Stomach (tissue), 4 donors: ENCODE measurements at regions not wholly inside any gene's neighbourhood (a gene's known extent, or its start where the extent isn't known, plus 50 kb on each side); places are given as distances from the start of the nearest gene placed in this dataset.

Experiments
- EP300 ChIP-seq: sonication (generic); formaldehyde crosslinking; IDR thresholded peaks from one replicate; pipeline ENCODE4 v1.6.1; 2017; ENCODE audit warnings: antibody characterized with exemption
- POLR2A ChIP-seq, 4 donors: fragments of 450-650 bp; IDR thresholded peaks; one replicate each; pipeline ENCODE4 v1.6.1; 2016; ENCODE audit warnings: antibody characterized with exemption in 4 of 4, control low read depth in 2 of 4, mild to moderate bottlenecking in 1 of 4, moderate library complexity in 1 of 4
- TF ChIP-seq, protein P1 (sequence below), 7 experiments: fragments of 450-650 bp in 4 of 7; fragments of 200-600 bp in 3 of 7; sonication (generic) in 3 of 7; IDR thresholded peaks; one replicate each; pipeline ENCODE4 v1.5.1; 2016 to 2019; ENCODE audit warnings: antibody characterized with exemption in 7 of 7, control low read depth in 2 of 7, mild to moderate bottlenecking in 1 of 7

DNA sequence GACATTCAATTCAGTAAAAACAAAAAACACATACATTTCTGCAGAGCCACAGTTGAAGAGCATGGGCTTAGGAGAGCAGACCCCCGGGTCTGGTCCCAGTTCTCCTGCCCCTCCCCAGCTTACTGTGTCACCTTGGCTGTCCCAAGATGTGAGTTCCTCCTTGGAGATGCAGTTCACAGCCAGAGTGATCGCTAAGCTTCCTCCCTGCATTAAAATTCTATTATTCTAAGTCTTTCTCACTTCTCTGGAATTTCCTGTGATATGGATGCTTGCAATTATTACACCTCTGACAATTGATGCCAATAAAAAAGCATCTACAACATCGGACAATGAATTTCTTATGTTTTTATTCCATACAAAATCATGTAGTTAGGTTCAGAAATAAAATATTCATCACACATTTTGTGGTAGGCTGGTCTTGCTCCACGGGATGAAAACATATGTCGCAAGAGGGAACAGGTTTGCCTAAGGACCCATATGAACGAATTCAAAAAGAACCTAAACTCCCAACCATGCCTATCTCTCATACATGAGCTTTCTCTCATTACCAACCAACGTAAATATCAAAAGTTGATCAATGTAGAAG, 328.5 kb upstream of the RUNX1 start:
- TF ChIP-seq, protein P1, sequence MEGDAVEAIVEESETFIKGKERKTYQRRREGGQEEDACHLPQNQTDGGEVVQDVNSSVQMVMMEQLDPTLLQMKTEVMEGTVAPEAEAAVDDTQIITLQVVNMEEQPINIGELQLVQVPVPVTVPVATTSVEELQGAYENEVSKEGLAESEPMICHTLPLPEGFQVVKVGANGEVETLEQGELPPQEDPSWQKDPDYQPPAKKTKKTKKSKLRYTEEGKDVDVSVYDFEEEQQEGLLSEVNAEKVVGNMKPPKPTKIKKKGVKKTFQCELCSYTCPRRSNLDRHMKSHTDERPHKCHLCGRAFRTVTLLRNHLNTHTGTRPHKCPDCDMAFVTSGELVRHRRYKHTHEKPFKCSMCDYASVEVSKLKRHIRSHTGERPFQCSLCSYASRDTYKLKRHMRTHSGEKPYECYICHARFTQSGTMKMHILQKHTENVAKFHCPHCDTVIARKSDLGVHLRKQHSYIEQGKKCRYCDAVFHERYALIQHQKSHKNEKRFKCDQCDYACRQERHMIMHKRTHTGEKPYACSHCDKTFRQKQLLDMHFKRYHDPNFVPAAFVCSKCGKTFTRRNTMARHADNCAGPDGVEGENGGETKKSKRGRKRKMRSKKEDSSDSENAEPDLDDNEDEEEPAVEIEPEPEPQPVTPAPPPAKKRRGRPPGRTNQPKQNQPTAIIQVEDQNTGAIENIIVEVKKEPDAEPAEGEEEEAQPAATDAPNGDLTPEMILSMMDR (IDR thresholded peaks at IDR 0.05), result no peak
- no peak for TF ChIP-seq POLR2A (IDR thresholded peaks at IDR 0.05)
- TF ChIP-seq EP300, result no peak
